Hepatocyte (in vitro differentiated cells): ENCODE measurements at regions not wholly inside any gene's neighbourhood (a gene's known extent, or its start where the extent isn't known, plus 50 kb on each side); places are given as distances from the start of the nearest gene placed in this dataset.

Source experiments
- CTCF ChIP-seq: fragments of 200-600 bp; sonication (generic); IDR thresholded peaks from 2 replicates; pipeline ENCODE4 v1.5.1; 2016; ENCODE audit warnings: antibody characterized with exemption, mild to moderate bottlenecking; ENCODE audit not compliant: poor library complexity
- EZH2 ChIP-seq: fragments of 200-600 bp; sonication (generic); IDR thresholded peaks from 2 replicates; pipeline ENCODE4 v1.6.1; 2016; ENCODE audit warnings: antibody characterized with exemption, mild to moderate bottlenecking, borderline replicate concordance

DNA sequence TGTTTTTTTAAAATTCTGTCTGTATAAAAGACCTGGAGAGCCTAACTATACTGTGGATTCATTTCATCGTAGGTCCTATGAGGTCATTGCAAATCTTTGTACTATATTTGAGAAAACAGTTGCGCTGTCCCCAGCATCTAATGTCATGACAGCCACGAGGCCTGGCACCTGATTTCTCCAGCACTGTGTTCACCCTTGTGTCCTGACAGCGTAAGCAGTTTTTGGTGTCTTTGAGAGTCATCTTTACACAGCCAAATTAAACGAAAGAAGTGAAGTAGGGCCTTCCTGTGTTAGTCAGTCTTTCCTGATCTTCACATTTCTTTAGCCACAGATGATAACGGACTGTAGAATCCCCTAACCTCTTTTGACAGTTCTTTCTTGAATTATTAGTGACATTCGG is 70.6 kb upstream of the PHACTR2 start:
- TF ChIP-seq CTCF (no peak), EZH2 (no peak)
